Middle frontal gyrus (tissue), 1 donor: ENCODE measurements at regions not wholly inside any gene's neighbourhood (a gene's known extent, or its start where the extent isn't known, plus 50 kb on each side); places are given as distances from the start of the nearest gene placed in this dataset.

ENCODE experiments used
- DNase-seq: peaks from one replicate; pipeline ENCODE4 v3.0.0-alpha.2; 2015; ENCODE audit warnings: low spot score; ENCODE audit errors: extremely low spot score

DNA sequence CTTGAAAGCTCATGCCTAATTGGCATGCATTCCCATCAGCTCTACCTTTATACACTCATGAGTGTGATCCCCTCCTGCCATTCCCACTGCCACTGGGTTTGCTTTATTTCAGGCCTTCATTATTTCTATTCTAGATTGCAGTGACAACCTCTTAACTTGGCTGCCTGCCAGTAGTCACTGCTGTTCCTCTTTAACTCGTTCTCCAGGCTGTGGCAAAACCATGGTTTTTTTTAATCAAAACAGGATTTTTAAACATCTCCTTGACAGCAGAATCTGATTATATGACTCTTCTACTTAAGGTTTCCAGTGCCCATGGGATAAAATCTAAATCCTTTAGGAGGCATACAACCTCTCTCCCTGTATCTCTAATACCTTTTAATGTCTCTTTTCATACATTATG lies 223.7 kb upstream of the PCDH15 start:
- no peak for DNase-seq

DNA sequence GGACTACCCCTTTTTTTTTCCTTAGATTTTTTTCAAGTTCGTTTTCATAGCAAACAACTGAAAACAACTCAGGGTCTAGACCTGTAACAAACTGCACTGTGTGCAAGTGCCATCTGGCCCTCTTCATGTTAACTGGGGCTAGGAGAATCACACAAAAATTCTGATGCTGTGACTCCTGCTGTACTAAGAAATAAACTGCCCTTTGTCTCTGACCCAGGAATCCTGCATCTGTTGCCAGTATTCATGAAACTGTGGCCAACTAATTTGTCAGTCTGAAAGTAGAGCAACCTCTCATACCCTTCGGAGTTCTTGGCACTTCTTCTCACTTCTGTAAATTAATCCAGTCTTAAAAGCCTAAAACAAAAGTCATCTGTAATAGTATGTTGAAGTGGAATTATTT lies 218.4 kb upstream of the PCDH15 start:
- DNase-seq = no peak

DNA sequence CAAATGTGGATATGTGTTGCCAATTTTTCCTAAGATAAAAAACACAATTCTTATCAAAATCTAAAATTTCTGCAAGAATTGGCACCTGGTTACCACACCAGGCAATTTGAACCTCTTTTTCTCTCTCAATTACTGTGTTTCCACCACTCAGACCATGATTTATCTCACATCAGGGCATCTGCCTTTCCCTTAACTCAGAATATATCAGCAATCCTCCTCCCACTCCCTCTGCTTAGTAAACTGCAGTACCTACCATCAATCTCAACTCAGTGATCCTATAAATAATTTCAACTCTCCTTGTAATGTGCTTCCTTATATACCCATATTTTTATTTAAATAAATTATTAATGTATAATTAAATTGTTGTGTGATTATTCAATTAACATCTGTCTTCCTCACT lies 212.3 kb upstream of the PCDH15 start:
- DNase-seq = no peak

DNA sequence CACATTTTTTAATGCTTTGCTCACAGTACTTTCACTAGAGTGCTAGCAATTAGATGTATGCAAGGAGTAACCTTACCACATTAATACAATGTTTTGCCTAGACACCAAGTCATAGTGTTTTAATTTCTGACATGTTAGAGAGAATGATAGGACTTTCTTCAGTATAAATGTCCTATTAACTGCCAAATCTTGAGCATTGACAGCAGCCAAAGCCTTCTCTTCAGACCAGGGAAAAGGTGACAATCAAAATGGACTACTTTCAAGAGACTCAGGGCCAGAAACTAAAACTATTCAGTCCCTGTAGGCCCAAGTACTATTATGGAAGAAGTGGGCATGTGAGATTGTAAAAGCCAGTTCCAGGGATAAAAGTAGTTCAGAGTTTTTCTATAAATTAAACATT lies 201.4 kb upstream of the PCDH15 start:
- no peak for DNase-seq

DNA sequence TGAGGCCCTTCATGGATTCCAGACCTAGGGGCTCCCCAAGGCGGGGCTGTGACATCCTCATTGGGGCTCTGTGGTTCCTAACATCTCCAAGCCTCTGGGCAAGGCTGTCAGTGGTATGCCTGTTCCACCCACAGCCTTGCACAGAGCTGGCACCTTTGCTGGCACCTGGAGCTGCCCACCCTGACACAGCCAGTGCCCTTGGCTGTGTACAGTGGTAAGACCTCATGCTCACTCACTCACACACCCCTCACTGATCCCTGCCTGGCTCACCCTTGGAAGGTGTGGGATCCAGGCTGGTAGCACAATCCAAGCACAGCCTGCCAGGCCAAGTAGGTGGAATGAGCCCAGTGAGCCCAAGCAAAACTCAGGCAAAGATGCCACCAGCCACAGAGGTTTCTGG lies 200.4 kb upstream of the PCDH15 start:
- no peak for DNase-seq

DNA sequence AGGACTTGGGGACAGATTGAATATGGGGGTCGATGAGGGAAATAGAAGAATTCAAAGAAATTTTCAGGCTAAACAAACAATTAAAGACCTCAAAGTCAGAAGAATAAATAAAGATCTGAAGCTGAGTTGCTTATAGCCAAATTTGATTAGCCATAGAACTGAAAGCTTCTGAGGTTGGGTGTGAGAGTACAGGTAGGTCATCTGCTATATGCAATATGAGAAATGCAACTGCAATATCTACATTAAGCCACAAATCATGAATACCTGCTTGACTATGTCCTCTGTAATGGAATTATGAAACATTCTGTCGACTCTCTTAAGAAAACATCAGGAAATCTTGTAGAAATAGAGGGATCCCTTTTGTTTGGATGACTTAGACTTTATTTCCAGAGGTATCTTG lies 192.1 kb upstream of the PCDH15 start:
- no peak for DNase-seq

DNA sequence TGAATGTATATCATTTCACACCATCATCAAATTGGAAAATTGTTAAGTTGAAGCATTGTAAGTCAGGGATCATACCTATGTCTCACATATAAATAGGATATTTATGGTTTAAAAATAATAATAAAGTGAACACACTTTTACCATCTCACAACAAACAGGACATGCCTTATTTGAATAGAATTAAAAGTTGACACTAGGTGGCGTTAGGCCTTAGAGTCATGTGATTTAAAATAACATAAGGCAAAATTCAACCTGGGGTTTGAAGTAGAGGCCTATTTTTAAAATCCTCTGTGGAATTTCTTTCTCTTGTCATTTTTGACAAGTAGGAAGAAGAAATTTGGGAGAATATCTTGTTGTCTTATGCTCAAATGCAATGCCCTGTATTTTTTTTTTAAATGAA lies 184.7 kb upstream of the PCDH15 start:
- DNase-seq = no peak

DNA sequence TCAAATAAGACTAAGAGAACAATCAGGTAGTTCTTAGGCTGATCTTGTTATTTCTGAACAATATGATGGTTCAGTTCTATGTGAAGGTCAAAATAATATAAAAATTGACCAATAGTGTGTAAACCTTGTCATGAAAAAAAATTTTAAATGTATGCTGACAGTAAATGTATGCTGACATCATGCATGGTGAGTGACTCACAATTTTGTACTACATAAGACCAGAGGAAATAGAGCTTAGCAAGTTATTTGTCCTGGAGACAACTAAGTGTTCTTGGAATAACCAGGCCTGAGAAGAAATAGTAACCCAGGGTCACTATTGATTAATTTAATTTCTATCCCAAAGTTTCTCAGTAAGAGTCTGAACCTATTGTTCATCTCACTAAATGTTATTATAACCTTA lies 182.2 kb upstream of the PCDH15 start:
- no peak for DNase-seq

DNA sequence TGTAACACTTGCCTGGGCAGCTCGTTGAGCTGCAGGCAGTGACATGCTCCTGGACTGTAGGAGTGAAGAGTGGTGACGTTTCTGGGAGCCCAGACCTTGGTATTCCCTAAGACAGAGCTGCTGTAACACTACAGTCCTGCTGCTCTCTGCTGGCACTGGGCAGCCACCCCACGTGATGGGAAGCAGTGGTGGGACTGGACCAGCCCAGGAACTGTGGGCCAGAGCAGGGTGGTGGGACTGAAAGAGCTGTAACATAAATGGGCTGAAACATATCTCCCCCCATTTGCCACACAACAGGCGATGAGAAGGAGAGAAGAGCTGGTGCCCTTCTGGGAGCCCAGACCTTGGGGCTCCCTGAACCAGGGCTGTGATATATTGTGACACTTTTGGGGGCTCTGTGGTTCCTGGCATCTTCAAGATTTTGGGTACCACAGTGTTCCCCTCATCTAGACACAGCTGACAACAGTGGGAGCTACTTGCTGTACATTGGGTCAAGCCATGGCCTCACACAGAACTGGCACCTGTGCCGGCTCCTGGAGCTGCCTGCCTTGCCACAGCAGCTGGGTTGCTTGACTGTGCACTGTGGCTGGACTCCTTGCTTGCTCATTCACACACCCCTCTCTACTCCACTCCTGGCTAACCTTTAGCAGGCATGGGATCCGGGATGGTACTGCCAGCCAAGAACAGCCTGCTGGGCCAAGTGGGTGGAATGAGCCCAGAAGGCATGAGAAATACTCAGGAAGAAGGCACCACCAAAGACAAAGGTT lies 161.3 kb upstream of the PCDH15 start:
- no peak for DNase-seq

DNA sequence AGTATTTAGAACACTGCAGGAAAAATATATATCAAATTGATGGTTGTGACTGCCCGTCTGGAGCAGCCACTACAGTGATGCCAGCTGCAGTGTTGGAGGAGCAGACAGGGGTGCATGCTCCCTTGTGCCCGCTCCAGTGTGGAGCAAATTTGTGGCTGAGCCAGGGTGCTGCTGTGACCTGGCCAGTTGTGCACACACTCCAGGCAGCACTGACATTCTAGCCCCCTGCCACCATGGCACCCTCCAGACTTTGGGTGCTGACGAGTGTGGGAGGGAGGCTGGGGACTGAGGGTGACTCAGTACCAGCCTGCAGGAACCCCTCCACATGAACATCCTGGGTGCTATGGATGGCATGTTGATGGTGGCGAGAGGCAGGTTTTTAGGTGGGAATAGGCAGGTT lies 160.0 kb upstream of the PCDH15 start:
- DNase-seq = no peak

DNA sequence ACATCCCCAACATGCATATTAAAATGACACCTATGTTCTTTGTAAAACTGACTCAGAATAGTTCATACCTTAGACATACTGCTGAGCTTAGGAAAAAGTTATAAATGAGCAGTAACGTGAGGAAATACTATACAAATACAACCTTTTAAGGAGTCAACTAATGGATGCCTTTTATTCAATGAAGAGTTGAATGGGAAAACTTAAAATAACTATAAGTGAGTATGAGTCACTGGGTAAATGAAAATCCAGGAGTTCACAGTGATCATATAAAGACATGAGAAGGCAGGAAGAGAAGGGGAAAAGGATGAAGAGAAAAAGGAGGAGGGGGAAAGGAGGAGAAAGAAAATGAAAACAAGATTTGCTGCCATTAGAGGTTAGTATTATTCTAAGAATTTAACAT lies 157.8 kb upstream of the PCDH15 start:
- DNase-seq = no peak

DNA sequence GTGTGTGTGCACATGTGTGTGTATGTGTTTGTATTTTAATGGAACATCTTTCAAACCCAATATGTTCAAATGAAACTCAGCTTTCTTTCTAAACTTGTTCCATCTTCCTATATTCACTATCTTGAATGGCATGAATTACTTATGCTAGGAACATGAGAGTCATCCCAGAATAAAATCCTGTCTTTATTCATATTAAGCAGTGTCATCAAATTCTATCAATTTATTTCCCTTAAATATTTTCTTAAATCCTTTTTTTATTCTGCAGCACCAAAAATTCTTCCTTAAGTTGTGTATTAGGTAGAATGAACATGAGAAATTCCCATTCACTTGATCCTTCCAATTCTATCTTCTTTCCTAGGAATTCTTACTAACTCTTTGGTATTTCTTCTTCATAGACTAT lies 146.6 kb upstream of the PCDH15 start:
- no peak for DNase-seq

DNA sequence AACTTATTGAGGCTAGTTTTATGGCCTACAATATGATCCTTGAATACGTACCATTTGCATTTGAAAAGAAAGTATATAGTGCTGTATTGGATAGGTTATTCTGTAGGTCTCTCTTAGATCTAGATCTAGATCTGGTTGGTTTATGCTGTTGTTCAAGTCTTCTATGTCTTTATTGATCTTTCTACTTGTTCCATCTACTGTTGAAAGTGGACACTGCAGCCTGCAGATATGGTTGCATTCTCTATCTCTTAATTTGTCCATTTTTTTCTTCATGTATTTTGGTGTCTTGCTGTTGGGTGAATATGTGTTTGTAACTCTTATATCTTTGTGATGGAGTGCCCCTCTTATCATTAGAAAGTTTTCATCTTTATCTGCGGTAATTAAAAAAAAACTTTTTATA lies 139.4 kb upstream of the PCDH15 start:
- no peak for DNase-seq

DNA sequence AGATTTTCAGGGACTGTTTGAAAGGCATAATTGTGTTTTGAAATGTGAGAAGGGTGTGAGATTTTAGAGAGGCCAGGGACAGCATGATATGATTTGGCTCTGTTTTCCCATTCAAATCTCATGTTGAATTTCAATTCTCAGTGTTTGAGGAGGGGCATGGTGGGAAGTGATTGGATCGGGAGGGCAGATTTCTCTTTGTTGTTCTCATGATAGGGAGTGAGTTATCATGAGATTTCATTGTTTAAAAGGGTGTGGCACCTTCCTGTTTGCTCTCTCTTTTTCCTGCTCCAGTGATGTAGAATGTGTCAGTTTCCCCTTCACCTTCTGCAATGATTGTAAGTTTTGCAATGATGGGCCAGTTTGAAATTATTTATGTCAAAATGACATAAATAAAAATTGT lies 113.0 kb upstream of the PCDH15 start:
- no peak for DNase-seq

DNA sequence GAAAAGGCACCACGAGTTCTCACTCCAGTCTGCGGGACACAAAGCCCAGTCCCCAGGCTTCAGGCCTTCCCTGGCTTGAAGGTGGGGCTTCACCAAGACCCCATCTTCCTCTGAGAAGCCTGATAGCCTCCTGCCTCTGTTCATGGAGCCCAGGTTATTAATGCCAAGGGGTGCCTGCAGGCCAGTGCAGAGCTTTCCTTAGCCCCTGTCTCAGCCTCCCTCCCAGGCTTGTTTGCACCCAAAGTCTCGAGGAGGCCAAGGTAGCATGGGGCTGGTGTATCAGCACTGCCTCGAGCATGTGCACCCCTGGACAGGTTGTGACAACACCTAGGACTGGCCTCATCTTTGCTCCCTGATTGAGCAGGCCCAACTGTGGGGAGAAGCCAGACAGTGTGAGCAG lies 108.1 kb upstream of the PCDH15 start:
- DNase-seq = no peak

DNA sequence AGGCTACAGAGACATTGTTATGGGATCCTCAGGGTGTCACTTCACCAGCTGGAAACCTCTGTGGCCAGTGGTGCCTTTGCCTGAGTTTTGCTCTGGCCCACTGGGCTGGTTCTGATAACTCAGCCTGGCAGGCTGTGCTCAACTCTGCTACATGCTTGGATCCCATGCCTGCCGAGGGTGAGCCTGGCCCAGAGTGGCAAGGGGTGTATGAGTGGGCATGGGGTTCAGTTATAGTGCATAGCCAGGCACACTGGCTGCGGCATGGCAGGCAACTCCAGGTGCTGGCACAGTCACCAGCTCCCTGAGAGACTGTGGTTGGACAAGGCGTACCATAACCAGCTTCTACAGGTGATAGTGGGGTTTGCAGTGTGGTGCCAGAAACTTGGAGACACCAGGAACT lies 107.0 kb upstream of the PCDH15 start:
- DNase-seq = no peak

DNA sequence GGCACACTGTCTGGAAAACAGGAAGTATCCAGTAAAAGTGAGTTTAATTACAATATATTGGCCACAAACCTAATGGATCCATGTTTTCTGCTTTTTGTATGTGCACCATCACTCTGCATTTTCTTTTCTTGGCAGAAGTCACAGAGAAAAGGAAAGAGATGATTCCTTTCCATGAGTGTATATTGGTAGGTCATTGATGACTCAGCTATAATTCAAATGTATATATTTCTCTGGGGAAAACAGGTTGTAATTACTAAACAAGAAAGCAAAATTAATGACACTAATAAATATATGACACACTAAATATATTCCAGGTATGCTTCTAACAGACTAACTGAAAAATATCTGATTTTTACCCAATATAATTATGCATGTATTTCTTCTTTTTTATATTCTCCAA lies 105.9 kb upstream of the PCDH15 start:
- no peak for DNase-seq

DNA sequence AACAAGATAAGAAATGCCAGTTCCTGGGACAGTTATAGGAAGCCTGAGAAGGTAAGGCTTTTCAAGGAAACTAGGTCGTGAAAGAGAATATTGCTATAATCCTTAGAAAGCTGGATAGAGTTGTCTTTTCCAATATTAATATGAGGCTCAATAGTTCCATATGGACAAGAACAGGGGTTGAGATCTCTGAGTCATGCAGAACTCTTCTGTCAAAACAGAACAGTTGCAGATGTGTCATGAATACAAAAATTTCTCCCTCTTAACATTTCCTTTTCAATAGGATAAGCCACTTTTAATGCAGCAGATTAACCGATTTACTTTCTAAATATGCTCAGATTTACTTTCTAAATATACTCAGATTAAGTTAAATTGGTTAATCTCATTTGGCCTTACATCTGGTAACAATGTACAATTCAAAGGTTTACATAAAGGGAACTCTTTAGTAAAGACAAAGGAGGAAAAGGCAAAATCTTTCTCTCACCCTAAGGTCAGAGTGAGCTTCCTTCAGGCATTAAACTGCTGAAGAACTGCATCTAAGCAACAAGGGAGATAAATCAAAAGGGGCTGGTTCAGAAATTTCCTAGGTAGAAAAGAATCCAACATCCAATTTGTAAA lies 104.7 kb upstream of the PCDH15 start:
- DNase-seq = no peak

DNA sequence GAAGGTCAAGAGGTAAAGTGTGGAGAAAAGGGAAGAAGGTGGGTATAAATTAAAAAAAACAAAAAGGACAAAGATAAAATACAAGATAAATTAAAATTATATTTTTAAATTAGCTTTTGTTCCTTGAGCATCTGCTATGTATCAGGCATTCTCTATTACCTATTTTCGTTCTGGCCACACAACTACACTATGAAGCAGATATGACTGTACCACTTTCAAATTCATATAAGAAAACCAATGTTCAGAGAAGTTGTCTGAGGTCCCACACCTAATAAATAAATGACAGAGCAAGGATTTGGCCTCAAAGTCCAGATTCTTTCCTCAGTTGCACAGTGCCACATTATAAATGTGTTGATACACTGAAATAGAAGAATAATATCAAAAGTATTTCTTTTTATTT lies 103.8 kb upstream of the PCDH15 start:
- no peak for DNase-seq

DNA sequence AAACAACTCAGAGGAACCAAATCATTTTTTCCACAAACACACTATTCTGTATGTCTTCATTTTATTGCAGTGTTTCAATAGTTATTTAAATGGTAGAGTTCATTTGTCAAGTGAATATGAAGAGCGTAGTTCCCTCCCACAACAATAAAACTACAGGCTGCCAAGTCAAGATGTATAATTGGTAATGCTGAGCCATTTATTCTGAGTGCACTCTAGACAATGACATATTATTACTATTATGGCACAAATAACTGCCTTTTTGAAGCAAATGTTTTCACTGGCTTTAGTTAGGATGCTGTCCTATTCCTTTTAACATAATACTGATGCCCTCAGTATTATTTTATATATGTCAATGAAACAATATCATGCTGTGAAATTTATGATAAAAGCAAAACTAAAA lies 102.7 kb upstream of the PCDH15 start:
- DNase-seq = no peak

DNA sequence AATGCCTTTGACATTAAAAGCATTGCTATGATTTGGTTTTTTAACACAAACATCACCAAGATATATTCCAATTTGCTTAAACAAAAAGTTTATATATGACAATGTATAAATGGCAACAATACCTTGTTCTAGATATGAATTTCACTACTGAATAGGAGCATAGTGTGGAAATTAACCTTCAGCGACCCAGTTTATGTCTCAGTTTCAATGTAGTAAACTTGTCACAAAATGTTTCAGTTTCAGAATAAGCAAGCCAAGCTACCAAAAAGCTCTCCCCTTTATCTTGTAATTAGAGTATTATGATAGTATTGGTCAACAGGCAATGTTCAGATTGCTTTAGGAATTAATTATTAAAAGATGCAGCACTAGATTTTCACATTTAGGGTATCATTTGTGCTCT lies 99.6 kb upstream of the PCDH15 start:
- DNase-seq = no peak

DNA sequence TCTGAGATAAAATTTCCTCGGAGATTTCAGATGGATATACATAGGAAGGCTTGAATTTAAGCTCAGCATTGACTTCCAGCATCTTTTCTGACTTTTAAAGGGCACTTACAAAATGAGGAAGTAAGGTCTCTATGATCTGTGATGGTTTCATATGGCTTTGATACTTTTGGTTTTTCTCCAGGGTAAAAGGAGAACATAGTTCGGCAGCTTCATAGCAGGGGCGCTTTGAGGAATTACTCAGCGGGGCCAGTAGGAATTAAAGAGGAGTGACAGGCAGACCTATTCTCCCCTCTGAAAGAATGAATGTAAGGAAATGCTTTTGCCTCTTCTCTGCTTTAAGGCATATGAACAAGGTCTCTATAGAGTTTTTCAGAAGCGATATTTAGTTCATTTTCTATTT lies 80.0 kb upstream of the PCDH15 start:
- no peak for DNase-seq

DNA sequence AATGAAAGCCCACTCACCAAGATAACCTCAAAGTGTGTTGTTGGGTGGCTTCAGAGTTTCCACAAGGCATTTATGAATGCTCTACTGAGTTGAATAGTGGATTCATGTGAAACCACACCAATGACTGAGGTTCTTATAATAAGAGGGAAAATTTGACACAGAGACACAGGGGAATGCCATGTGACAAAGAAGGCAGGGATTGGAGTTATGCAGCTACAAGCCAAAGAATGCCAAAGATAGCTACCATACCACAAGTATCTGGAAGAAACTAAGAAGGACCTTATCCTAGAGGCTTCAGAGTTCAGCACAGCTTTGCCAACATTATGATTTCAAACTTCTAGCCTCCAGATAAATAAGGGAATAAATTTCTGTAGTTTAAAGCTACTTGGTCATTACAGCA lies 68.0 kb upstream of the PCDH15 start:
- DNase-seq = no peak

DNA sequence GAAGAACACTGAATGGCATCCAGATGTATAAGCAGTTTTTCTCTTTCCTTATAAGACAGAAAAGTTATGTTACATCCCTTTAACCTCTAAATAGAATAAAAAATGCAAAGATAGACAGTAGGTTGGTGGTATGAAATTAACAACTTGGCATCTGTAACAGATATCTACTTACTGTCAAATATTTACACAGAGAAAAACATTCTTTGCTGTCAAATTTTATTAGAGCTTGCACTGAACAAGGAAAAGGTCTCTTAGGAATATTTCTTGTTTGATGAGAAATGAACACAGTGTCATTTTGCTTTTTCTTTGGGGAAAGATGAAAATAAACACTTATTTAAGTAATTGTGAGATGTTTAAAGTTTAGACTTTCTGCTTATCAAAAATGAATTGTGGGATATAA lies 65.6 kb upstream of the PCDH15 start:
- DNase-seq = no peak
